GM19455 (cell line): ENCODE measurements at regions not wholly inside any gene's neighbourhood (a gene's known extent, or its start where the extent isn't known, plus 50 kb on each side); places are given as distances from the start of the nearest gene placed in this dataset.

ENCODE experiments used
- ATAC-seq: cut with Tn5 transposase; IDR thresholded peaks from one replicate; pipeline ENCODE4 v1.9.1; 2021; ENCODE audit not compliant: unreplicated experiment

DNA sequence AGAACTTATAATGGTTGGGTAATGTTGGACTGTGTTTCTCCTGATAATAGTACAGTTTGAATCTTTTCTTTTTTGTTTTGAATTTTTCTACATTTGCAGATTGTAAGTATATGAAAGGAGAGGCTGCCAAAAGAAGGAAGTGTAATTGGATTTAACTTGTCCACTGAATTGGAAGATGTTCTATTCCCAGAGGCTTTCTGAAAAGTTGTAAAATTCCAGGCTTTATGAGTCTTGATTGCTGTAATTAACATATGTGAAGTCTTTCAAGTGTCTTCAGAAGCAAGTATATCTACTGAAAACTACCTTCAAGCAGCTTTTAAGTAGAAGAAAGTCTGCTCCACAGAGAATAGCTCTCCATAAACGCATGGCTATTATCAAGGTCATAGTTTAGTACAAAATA is 2456.4 kb downstream of the PCDH7 start:
- no peak for ATAC-seq

- ATAC-seq = peak; percentile 83
These were observed 2464.6 kb downstream of the PCDH7 start for GRCh38 chr4:33184657-33185290.

DNA sequence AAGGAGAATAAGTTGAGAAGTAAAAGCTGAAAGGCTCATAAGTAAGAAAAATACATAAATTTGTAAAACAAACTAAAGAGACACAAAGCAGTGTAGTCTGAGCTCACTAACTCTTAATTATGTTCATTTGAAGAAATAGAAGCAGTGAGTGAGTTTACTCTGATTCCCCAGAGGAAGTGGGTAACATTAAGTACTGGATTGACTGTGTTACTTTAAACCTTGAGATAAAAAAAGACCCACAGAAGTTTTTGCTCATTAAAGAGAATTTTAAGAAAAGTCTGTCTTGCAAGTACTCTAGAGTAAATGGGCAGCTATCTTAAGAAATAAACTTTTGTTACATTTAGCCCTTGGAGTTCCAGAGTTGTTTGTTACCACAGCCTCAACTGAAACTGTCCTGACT is 2466.9 kb downstream of the PCDH7 start:
- peak; percentile 50 for ATAC-seq

GRCh38 chr4:33188733-33189132 is 2468.6 kb downstream of the PCDH7 start:
- ATAC-seq = no peak

- ATAC-seq = no peak
These were observed 2469.0 kb downstream of the PCDH7 start for GRCh38 chr4:33189169-33189568.

DNA sequence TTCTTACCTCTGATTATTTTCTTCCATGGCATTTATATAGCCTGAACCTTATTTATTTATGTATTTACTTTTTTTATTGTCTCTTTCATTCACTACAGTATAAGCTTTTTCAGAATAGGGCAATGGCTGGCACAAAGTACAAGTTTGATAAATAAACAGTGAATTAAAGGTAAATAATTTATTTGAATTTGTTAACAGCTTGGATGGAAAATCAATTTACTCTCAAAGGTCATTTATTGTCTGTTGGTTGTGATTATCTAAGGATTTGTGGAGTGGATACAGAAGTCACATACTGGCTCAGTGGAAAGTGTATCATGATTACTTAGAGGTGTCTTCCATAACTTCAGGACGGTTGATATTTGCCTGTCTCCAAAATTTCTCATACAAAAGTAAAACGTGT is 2472.9 kb downstream of the PCDH7 start:
- ATAC-seq = no peak

DNA sequence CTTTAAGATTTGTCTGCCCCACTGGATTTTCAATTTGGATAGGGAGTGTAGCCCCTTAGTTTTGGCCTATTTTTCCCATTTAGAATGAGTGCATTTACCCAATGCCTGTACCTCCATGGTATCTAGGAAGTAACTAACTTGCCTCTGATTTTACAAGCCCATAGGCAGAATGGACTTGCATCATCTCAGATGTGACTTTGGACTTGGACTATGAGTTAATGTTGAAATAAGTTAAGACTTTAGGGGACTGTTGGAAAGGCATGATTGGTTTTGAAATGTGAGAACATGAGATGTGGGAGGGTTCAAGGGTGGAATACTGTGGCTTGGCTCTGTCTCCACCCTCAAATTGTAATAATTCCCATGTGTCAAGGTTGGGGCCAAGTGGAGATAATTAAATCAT is 2480.2 kb downstream of the PCDH7 start:
- ATAC-seq = no peak

GRCh38 chr4:33218238-33218637 is 2498.1 kb downstream of the PCDH7 start:
- no peak for ATAC-seq

GRCh38 chr4:33226133-33226532 is 2506.0 kb downstream of the PCDH7 start:
- peak; percentile 89 for ATAC-seq

- no peak for ATAC-seq
These were observed 2506.6 kb downstream of the PCDH7 start for GRCh38 chr4:33226783-33227182.

DNA sequence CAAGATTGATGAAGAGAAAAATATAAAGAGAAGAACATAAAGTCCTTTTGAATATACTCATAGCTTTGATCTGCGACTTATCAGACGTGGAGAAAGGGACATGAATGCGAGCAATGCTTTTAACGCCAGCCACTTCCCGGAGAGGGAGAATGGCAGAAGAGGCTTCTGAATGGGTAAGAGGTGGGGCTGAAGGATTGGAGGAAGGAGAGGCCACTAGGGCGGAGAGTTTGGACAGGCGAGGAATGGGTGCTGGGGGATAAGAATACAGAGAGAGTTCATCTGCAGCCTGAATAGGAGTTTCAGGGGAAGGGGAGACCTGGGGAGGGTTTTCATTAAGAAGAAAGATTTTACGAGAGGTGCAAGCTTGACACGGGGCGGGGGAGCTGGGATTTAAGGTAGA is 2534.9 kb downstream of the PCDH7 start:
- ATAC-seq = no peak

- no peak for ATAC-seq
These were observed 2535.3 kb downstream of the PCDH7 start for GRCh38 chr4:33255507-33255906.

GRCh38 chr4:33262824-33263223 is 2542.7 kb downstream of the PCDH7 start:
- no peak for ATAC-seq

DNA sequence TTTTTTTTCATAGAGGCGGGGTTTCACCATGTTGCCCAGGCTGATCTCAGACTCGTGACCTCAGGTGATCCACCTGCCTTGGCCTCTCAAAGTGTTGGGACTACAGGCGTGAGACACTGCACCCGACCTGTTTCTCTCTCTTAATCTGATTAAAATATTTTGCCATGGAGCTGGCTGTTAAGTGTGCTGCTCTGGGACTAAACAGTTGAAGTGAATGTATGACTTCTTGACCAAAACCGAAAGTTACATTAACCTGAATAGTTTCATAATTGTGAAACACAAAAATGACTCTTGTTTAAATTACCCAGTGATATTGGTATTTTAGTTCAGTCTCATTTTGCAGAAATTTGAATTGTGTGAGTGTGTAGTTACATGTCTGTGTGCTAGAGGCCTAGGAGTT is 2548.6 kb downstream of the PCDH7 start:
- ATAC-seq = no peak

DNA sequence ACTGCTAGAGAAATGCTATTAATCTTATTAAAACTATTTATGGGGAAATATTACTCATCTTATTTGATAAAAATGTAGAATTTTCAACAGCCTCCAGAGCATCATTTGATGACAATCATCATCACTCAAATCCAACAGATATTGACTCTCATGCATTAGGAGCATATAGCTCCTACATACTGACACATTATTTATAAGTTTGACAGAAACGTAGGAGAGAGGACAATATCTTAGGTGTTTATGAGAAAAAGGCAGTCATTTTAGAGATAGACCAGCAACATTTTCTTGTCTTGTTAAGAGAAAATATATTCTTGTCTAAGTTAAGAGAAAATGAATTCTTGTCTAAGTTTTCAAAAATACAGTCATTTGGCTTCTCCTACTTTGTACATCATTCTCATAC is 2550.2 kb downstream of the PCDH7 start:
- ATAC-seq = no peak

DNA sequence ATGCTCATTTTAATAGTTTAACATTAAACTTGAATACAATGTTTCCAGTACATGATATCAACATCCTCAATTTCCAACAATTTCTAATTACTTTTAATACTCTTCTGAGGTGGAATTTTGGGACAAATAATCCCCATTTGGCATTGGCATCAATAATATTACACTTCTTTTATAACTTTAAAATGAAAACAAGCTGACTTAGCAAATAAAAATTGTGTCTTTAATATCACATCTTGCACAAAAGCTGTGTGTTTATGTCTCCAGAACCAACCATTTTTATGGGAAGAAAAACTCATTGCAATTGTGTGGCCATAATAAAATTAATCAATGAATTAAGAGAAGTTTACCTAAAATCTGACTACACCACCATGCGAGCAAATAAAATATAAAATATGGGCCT is 2552.6 kb downstream of the PCDH7 start:
- no peak for ATAC-seq

DNA sequence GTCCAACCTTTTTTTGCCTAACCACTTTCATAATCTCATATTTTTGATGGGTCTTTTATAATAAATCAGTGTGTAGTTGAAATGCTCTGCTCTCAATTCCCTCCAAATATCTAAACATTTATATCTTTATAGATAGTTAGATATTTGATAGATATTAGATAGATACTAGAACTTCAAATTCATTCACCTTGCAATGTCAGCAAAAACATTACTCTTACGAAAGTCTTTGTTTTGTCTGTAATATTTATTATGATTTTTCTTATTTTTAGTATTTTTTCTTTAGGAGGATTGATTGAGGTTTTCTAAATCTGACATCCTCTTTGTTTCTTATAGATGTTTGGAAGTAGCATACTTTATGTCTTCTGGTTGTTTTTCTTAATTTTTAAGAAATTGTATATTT is 2563.6 kb downstream of the PCDH7 start:
- ATAC-seq = no peak

DNA sequence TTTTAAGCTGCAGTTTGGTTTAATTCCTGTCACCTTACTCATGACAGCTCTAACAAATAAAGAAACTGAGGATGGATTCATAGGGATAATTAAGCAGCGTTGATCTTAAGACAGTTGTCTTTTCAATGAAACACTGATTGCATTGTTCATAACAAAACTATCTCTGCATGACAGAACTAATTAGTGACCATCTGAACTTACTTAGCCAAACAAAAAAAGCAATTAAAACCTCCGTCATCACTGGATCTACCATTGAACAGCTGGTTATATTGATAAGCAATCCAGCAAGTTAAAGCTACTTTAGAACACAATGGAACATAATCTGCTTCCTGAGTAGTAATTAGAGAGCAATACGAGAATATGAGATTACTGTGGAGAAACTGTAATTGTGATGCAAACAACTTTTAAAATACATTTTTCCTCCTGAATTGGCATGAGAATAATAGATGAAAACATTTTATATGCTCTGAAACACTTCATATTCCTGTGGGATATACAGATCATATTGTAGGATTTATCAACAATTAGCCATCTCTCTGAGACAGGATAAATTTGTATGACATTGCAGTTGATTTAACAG is 2576.8 kb downstream of the PCDH7 start:
- ATAC-seq = no peak

DNA sequence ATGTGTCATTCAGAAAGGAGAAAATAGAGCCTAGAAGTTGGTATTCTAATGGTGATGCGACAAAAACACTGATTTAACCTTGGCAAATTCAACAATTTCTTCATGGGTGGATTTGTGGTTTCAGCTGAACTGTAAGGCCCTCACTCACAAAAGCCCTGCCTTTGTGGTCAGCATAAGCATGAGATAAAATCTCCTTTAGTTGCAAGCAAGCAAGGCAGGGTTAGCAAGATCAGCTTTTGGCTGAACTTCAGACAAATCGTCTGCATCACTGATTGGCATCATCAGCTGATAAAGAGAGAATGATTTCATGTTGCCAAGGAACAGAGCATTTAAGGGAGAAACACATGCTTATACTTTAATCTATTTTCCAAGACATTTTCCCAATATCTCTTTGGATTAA is 2582.2 kb downstream of the PCDH7 start:
- no peak for ATAC-seq

- ATAC-seq = no peak
These were observed 2586.0 kb downstream of the PCDH7 start for GRCh38 chr4:33306131-33306530.

GRCh38 chr4:33316033-33316432 is 2595.9 kb downstream of the PCDH7 start:
- ATAC-seq = no peak

DNA sequence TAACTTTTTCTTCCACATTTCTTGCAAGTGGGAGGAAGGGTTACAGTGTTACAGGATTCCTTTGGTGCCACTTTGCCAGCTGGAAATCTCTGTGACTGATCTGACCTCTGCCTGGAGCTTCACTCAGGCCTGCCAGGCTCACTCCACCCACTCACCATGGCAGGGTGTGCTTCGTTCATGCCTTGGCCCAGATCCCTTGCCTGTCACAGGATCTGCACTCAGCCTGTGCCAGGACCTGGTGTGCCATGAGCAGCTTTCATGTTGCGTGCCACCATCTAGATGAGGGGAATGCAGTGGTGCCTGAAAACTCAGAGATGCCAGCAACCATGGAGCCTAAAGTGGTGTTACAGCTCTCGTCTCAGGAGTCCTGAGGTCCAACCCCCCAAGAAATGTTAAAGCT is 2596.4 kb downstream of the PCDH7 start:
- no peak for ATAC-seq

DNA sequence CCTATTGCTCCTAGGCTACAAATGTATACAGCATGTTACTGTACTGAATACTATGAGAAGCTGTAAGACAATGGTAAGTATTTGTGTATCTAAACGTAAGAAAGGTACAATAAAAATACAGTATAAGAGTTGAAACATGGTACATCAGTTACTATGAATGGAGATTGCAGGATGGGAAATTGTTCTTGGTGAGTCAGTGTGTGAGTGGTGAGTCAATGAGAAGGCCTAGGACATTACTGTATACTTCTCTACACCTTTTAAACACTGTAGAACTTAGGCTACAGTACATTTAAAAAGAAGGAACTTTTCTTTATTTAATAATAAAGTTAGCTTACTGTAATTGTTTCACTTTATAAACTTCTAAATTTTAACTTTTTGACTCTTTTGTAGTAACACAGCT is 2603.2 kb downstream of the PCDH7 start:
- no peak for ATAC-seq
